Thyroid gland (tissue), 4 donors: ENCODE measurements at regions not wholly inside any gene's neighbourhood (a gene's known extent, or its start where the extent isn't known, plus 50 kb on each side); places are given as distances from the start of the nearest gene placed in this dataset.
A peak's percentile ranks its signal among the peaks of the same experiment; 100 is the strongest.

Experiments
- POLR2A ChIP-seq, 2 donors: fragments of 450-650 bp; IDR thresholded peaks; one replicate each; pipeline ENCODE4 v1.6.1; 2017; ENCODE audit warnings: antibody characterized with exemption in 2 of 2, mild to moderate bottlenecking in 2 of 2, moderate library complexity in 1 of 2
- TF ChIP-seq, protein P1 (sequence below), 6 experiments: fragments of 200-600 bp in 3 of 6; fragments of 450-650 bp in 3 of 6; sonication (generic) in 3 of 6; IDR thresholded peaks; one replicate each; pipeline ENCODE4 v1.5.1; 2016 to 2019; ENCODE audit warnings: antibody characterized with exemption in 6 of 6, mild to moderate bottlenecking in 2 of 6, inconsistent platforms in 1 of 6, moderate library complexity in 1 of 6

DNA sequence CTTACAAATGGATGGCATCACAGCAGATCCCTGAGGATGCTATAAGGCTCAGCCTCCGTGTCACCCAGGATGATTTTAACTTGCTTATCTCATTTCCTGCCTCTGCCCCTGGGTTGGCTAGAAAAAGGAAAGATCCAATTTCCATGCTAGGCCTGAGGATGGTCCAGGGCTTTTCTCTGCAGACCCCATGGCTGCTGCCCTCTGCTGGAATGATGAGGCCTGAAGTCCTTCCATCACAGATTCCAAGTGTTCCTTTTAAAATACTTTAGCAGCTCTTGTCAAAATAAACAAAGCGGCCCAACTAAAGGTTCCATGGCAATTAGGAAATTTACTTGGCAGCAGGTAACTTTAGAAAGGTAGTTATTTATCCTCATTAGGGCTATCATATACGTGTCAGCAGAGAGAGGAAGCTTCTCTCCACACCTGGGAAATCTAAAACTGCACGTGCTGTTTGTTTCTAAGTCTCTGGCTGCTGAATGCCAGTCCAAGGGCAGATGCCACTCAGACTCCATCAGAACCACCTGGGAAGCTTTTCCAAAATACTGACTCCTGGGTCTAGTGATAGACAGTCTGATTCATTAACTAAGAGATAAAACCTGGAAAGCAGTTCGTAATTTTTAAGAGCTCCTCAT is 401.9 kb upstream of the IL12A start:
- TF ChIP-seq, protein P1, sequence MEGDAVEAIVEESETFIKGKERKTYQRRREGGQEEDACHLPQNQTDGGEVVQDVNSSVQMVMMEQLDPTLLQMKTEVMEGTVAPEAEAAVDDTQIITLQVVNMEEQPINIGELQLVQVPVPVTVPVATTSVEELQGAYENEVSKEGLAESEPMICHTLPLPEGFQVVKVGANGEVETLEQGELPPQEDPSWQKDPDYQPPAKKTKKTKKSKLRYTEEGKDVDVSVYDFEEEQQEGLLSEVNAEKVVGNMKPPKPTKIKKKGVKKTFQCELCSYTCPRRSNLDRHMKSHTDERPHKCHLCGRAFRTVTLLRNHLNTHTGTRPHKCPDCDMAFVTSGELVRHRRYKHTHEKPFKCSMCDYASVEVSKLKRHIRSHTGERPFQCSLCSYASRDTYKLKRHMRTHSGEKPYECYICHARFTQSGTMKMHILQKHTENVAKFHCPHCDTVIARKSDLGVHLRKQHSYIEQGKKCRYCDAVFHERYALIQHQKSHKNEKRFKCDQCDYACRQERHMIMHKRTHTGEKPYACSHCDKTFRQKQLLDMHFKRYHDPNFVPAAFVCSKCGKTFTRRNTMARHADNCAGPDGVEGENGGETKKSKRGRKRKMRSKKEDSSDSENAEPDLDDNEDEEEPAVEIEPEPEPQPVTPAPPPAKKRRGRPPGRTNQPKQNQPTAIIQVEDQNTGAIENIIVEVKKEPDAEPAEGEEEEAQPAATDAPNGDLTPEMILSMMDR (IDR thresholded peaks at IDR 0.05) = peak in 3 of 6 experiments; percentile 21 to 36 (median 32)
- TF ChIP-seq POLR2A (IDR thresholded peaks at IDR 0.05) = no peak
